Fibroblast of the conjunctiva (primary cell): ENCODE measurements at regions not wholly inside any gene's neighbourhood (a gene's known extent, or its start where the extent isn't known, plus 50 kb on each side); places are given as distances from the start of the nearest gene placed in this dataset.

Experiments
- DNase-seq: peaks from one replicate; pipeline ENCODE4 v3.0.0-alpha.2; 2010; ENCODE audit warnings: low read depth

DNA sequence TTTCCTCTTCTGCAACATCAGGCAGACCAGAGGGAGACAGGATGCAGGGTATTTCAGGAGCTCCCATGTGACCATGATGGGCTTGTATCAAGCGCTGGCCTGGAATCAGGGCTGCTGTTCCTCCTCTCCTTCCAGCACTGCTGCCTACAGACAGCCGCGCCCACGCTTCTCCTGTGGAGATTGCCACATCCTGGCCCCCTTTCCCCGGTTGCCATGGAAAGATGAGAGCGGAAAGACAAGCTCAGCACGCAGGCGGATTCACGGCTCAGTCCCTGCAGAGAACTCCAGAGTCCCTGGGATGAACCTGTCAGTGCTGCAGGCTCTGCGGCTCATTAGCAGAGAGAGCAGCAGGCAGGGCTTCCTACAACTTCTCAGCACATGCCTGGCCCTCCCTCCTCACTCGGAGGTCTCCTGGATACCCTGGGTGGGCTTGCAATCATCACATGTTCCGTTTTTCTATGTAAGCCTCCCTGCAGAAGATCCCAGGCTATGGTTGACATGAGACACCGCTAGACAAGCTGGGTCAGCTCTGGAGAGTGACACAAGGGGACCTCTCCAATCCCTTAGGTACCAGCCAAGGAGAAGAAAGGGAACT lies 497.8 kb upstream of the MYT1L start:
- DNase-seq: no peak

DNA sequence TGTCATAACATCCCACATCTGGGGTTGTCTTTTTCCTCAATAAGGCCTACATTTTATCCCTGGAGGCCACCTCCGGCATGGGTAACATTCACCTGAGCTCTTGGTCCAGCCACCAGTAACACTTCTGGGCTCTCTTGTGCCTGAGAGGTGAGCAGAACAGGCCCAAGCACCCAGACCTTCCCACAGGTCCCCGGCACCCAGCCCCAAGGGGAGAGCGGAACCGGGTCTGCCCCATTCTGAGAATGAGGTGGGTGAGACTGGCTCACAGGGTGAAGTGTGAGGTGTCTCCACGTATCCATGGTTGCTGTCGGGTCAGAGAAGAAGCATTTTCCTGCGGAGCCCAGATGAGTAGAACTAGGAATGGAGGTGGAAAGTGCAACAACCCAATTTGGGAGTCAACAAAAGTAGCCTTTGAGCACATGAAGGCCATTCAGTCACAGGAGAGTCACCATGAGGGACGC lies 496.7 kb upstream of the MYT1L start:
- DNase-seq: no peak

DNA sequence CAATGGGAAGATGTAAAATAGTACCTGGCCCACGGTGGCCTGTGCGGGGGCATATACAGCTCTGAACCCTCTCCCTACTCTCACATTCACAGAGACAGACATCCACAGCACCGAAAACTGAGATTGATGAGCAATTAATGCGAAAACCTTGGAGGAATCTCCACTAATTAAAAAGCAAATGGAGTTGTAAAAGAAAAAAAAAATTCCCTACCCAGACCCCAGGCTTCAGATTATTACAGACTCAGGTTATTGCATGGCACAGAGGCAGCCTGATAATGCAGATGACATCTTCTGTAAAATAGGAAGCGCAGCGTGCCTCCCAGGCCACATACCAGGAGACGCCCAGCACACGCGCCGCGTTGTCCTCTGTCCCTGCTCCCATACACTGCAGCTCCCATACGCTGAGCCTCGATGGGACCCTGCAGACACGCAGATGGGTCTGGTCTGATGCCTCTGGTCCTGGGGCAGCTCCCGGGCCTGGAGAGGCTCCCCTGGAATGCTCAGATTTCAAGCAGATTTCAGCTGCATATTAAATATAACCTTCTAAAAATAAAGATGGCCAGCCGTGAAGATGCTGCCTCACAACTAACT lies 496.1 kb upstream of the MYT1L start:
- DNase-seq: no peak

DNA sequence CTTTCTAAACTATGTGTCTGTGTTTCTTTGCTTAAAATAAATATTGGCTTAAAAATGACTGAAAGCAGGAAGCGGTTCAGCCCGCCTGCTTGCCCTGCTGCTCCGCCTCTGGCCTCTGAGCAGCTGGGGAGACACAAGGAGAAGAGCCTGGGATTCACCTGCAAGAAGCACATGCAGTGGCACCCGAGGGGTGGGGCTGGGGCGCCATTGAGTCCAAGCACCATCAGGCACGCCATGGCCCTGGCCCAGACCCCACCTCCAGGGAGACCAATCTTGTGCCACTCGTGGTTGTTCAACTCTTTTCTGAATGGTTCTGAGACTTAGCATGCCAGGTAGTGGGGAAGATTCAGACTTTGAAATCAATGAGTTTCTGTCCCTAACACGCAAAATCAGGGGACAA lies 495.5 kb upstream of the MYT1L start:
- no peak for DNase-seq

DNA sequence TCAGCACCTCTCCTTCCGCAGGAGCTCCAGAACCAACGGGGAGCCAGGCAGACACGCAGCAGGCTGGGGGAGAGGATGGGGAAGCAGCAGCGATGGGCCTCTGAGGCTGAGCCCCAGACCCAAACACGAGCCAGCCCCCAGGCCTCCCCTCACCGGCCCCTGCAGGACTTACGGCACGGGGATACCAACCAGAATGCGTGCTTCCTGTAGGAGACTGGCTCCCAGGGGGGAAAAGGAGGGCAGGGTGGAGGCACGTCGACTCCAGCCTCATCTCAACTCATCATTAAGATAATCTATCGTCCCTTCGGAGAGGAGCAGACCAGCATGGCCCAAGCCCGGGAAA lies 495.1 kb upstream of the MYT1L start:
- no peak for DNase-seq

DNA sequence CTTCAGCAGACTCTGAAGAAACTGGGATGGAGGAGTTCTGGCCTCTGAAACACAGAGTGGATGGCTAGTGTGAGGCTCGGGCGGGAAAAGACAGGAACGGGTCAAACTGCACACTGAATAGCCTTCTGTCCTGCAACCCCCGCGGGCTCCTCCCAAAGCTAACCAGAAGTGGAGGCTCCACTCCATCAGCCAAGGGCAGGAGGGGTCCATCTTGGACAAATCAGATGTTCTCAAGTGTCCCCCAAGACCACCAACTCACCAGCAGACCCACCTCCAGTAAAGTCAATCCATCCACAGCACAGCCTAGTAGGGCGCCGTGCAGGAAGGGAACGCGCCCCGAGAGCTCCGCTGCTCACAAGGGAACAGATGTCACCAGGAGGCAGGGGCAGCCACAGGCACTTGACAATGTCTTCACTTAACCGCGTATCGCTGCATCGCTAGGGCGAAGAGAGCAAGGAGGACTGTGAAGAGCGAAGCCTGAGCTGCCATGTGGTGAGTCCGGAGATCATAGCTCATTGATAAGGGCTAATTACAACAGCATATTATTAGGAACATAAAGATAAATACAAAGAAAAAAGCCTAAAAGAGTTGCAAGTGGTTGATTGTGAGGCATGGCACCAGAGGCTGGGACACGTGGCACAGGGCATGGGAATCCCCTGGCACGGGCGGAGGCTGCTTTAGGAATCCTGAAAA lies 494.6 kb upstream of the MYT1L start:
- no peak for DNase-seq

DNA sequence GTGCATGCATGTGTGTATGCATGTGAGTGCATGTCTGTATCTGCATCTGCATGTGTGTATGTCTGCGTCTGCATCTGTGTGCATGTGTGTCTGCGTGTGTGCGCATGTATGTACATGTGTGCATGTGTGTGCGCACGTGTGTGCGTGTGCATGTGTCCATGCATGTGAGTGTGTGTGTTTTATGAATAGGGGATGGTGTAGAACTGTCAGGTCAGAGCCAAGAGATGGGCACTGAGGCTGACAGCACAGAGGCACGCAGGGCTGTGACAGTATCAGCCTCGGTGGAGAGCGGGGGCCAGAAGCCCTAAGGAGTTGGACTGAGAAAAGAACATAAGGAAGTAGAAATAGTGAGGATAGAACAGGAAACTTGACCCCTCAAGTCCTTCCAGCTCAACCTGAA lies 494.0 kb upstream of the MYT1L start:
- DNase-seq: no peak

DNA sequence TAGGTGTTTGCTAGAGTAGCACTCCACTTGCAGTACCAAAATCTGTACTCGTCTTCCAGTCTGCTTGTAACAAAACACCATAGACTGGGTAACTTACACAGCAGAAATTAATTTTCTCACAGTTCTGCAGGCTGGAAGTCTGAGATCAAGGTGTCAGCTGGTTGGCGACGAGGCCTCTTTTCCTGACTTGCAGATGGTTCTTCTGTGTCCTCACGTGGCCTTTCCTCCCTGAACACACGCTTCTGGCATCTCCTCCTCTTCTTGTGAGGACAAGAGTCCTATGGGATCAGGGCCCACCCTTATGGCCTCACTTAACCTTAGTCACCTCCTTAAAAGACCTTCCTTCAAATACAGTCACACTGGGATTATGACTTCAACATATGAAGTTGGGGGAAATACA lies 493.5 kb upstream of the MYT1L start:
- no peak for DNase-seq

DNA sequence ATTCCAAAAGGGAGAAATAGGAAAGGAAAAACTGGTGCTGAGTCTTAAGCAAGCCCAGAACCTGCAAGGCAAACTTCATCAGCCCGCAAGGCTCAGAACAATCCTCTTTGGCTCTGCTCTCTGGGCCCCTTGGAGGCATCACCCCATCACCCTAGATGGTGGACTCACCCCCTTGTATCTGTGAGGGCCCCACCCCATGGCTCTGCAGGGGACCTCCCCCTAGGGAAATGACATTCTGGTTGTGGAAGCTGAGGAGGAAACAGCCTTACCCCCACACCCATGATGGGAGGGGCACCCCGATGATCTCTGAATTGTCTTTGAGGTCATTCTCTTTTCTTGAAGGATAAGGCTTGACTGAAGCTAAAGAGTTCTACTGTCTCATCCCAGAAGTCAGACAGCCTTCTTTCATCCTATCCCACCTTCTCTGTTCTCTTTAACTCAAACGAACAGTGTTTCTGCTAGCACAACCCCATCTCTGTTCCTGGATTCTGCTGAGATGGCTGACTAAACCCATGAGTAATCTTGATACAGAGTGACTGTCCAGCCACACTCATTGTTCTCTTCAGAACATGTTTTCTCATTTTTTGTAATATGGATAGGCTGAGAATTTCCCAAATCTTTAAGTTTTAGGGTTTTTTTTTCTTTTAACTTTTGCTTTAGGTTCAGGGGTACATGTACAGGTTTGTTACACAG lies 492.1 kb upstream of the MYT1L start:
- no peak for DNase-seq

DNA sequence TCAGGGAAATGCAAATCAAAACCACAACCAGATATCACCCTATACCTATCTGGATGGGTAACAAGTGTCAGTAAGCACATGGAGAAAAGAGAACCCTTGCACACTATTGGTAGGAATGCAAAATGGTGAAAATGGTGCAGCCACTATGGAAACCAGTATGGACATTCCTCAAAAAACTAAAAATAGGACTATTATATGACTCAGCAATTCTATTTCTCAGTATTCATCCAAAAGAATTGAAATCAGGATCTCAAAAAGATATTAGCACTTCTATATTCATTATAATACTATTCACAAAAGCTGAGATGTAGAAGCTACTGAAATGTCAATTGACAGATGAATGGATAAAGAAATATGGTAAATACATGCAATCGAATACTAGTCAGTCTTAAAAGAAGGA lies 491.1 kb upstream of the MYT1L start:
- no peak for DNase-seq

DNA sequence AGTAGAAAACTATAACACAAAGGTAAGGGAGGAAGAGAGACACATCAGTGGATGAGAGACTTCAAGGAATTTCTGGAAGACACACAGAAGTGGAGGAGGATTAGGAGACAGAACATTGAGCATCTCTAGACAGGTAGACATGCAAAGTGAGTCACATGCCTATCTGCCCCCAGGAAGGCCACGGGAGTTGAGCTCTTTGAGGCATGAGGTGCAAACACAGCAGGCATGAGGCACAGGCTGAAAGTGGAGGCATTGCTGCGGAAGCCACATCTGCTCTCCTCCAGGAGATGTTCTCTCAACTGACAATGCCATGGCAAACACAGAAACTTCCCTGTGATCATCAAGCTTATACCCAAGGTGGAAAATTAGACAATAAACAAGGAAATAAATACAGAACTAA lies 481.6 kb upstream of the MYT1L start:
- no peak for DNase-seq

DNA sequence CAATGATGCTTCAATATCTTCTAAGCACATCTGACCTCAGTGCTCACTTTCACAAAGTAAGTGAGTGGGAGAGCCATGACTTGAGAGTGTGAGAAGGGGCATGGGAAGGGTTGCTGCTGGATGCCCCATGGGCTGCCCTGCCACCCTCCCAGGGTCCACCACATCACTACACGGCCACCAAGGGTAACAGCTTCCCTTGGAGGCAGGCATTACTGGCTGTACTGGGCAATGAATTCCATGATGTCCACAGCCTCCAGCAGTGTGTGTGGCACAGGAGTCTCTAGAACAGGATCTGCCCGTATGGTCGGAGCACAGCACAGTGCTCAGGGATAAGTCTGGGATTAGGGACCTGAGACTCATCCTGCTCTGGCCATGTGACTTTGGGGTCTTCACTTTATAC lies 481.0 kb upstream of the MYT1L start:
- DNase-seq: no peak

DNA sequence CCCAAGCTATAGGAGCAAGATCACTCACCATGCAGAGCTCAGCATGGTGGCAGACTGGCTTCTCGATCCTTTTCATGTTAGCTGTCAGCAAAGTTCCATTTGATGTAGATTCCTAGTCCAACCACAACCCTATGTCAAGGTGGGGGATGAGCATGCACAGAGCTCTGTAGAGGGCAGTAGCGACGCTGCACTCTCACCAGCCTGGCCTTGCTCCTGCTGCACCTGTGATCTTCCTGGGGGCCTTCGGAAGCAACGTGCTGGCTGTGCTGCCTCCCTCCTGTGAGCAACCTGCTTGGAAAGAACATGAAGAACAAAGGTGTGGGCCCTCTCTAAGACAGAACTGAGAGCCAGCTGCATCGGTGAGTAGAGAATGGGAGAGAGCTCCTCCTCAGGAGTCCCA lies 479.4 kb upstream of the MYT1L start:
- DNase-seq: no peak

DNA sequence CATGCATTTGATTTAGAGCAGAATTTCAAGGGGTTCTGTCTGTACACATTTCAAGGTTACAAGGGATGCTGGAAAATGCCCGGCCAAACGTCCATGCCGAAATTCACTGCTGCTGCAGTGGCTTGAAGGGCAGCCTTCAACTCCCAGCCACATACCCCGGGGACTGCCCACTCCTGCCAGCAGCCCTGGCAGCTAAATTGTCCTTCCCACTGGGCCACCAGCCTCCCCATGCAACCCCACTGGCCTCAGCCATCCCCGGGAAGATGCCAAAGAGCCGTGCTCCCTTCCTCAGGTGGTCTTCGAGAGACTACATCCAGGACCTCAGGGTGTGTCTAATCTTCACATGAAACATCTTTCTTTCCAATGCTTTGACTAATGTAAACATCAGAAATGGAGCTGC lies 478.7 kb upstream of the MYT1L start:
- DNase-seq: no peak

DNA sequence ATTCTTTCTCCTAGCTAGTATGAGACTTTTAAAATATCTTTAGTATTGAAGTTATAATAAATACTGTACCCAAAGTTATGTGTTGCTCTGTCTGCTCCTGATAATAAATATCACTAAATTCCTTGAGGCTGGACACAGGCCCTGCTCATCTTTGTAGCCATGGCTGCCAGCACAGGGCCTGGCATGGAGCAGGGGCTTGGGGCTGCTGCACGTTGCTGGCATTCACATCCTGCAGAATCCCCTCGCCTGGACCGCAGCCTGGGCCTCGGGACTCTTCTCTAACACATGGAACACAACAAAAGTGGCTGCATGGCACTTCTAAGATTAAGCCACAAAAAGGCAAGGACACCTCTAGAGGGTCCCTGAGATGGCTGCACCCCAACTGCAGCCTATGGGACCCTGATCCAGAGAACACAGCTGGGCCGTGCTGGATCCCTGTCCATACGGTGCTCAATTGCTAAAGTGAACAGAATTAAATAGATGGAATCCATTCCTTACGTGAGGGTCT lies 477.5 kb upstream of the MYT1L start:
- no peak for DNase-seq

DNA sequence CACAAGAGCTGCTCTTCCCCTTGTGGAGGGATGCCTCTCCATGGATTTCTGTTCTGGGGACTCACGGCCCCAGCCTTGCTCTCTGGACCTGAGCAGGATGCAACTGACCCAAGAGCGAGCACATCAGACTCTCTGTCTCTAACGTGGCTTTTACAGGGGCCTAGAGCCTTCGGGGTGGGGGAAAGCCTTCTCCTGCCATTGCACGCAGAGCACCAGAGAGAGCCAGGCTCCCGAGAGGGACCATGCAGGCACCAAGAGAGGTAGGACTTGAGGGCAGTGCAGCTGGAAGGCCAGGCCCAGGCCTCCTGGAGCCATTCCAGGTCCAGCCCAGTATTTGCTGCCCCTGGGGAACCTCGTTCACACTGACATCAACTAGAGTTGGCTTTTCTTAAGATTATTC lies 475.6 kb upstream of the MYT1L start:
- DNase-seq: no peak

DNA sequence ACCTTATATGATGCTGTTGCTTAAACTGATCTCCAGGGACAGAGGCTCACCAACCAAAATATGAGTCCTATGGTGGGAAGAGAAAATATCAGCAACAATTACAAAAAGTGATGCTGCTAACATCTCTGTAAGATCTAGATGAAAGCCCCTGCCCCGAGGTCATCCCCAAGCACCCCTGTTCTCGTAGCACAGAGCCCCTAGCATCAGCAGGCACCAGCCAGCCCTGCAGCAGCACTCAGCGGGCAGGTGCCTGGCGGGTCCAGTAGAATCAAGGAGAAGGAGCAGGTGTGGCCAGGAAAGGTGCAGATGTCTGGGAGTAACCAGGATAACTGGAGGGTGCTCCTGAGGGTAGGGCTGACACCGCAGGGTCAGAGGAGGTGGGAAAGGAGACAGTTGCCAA lies 474.2 kb upstream of the MYT1L start:
- DNase-seq: no peak

DNA sequence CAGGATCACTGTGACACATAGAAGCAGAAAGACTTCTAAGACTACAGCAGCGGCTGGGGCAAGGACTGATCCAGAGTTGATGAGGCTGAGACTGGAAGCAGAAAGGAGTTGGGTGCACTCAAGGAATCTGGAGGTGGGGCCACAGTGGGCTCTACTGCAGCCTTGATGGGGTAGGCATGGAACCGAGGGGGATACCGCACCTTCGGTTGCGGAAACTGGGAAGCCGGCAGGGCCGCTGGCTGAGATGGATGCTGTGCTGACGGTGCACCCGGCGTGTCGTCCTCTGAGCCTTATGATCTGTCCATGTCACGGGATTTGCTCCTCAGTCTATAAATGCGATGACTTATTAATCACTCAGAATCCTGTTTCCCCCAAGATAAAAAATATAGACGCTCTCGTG lies 473.5 kb upstream of the MYT1L start:
- DNase-seq: no peak

DNA sequence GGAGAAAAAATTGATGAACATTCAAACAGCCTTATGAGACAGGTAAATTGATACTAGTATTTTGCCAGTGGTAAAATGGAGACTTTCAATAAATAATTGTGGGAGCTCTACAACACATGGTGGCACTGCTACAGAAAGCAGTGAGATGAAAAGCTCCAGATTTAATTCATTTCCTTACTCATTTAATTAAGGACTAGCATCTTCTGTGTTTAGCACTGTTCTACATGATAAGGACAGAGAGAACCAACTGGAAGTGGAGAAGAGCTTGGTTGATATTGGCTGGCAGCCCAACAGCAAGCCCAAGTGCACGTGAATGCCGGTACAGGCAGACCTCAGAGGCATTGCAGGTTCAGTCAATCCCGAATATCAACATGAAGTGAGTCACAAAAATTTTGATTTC lies 470.4 kb upstream of the MYT1L start:
- DNase-seq: no peak

DNA sequence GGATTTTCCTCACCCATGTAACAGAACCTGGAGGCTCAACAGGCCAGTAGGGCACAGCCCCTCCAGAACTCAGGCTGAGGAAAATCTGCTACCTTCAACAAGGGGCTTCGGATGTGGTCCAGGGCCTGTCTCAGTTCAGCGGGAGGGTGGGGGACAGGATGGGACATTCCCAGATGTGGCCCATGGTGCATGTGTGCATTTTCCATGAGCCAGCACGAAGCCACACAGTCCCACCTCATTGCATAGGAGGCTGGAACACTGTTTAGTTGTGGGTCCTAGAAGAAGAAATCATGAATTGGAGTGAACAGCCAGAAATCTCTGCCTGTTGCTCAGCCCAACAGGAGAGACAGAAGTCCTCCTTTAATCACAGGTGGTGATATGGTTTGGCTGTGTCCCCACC lies 469.6 kb upstream of the MYT1L start:
- no peak for DNase-seq

DNA sequence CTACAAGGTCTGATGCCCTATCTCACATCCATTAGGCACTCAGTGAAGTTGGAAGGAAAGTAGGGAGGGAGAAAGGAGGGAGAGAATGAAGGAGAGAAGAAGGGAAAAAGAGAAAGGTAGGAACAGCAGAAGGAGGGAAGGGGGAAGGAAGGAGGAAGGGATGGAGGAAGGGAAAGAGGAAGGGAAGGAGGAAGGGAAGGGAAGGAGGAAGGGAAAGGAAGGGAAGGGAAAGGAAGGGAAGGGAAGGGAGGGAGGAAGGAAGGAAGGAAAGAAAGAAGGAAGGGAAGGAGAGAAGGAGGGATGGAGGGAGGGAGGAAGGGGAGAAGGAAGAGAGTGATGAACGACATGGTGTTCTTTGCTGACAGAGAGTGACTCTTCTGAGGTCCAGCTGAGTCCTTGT lies 468.9 kb upstream of the MYT1L start:
- DNase-seq: no peak

DNA sequence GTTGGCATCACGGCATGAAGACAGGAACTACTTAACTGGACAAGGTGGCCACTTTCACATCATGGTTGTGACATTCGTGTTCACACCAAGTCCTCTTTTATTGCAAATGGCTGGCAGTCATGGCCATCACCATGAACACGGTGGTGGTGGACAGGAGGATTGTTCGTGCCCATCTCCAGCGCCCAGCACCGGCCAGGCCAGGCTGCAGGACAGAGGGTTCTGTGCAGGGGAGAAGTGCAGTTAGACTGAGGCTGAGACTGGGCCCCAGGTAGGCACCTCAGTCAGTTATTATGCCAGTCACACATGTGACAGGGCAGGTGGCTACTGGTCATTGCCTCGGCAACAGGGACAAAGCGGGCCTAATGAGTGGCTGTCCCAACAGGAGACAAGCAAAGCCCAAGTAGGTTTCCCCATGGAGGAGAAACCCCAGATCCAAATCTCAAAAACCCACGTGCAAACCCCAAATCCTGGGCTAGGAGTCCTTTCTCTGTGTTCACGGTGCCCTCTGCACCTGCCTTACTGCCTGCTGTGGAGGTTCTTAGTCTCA lies 468.1 kb upstream of the MYT1L start:
- no peak for DNase-seq

DNA sequence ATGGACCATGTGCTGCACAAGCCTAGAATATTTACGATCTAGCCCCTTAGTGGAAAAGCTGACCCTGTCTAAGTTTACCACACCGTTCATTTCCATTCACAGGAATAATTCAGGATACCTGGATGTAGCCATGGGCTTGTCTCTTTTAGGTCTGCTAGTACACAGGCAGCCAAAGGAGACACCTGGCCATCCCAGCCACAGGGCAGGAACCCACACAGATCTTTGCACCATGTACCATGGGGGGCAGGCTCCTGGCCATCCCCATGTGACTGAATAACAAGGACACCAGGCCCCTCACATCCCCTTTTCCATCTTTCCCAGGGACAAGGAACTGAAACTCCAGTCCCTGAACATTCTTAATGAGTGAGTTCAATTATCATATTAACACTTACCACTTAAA lies 467.3 kb upstream of the MYT1L start:
- DNase-seq: no peak
